CD4-positive, alpha-beta T cell treated with Interferon alpha-2 for 1 hour (primary cell): ENCODE measurements at regions not wholly inside any gene's neighbourhood (a gene's known extent, or its start where the extent isn't known, plus 50 kb on each side); places are given as distances from the start of the nearest gene placed in this dataset.
A peak's percentile ranks its signal among the peaks of the same experiment; 100 is the strongest.
"Not testable (repeated sequence)": the region's sequence is repeated elsewhere in the genome, so short reads cannot be mapped to it uniquely, and the experiment has no call there.

Experiments used
- DNase-seq, 2 donors: peaks; one replicate each; pipeline ENCODE4 v3.0.0-alpha.2; 2020 to 2022

DNA sequence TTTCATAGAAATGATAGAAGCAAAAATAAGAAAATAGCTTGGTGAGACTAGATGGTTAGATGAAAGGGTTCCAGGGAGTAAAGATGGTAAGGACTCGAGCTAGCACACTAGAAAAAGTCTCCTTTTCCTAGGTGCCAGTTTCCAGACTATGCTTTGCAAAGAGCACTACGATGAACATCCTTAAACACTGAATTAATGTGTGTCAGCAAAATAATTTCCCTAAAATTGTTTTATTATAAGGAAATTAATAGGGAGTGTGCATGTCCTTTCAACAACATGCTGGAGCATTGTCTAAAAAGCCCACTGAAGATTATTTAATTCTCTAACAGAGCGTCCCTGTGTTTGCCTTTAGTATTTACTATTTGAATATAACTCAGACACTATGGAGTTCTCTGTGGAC lies 107.4 kb upstream of the NDUFV2 start:
- DNase-seq, result no peak

GRCh38 chr18:8996771-8997432 lies 105.6 kb upstream of the NDUFV2 start:
- no peak for DNase-seq

DNA sequence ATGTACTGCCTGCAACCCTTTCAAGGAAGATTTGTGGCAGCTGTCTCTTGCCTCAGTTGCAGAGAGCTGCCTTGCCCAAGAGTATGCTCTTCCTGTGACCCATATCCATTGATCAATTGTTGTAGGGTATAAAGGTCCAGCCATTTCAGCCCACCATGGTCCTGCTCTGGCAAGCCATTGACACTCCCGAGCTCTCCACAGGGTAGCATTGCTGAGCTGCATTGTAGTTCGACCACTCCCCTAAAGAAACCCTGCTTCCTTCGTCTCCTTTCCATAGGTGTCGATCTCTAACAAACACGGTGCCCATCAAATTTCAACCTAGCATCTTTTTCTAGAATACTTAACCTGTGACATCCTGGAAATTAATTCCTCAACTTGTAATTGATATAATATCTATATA lies 104.9 kb upstream of the NDUFV2 start:
- DNase-seq, result no peak

GRCh38 chr18:8998481-8999217 lies 103.8 kb upstream of the NDUFV2 start:
- DNase-seq, result no peak

DNA sequence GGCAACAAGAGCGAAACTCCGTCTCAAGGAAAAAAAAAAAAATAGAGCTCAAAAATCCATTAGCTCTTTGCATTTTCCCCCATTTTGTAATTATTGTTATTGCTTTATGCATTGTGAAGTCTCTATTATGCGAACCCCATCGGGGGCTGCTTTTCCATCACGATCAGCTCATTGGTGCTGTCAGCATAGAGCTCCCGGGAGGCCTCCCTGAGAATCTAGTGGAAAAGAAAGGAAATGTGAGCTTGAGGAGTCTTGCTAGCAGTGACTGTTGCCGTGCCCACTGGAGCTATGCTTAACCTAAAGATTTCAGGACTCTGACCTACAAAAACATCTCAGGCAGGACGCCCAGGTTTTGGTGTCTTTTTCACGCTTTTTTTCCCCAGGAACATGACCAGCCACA lies 102.6 kb upstream of the NDUFV2 start:
- no peak for DNase-seq

DNA sequence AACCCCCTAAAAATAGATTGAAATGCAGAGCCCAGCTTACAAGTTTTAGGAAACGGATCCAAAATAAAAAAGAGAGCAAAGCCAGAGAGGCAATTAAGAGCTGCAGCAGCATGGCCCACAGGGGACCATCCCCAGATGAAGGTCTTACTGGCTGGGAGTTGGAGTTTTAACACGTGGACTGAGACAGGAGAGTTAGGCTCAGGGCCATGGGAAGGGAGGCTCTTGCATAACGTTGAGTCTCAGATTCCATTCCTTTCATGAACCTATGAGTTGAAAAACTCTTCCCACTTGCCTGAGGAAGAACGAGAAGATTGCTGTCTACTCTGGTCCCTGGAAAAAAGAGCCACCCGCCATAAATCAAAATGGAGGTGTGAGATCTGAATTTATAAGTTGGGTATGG lies 101.8 kb upstream of the NDUFV2 start:
- no peak for DNase-seq

DNA sequence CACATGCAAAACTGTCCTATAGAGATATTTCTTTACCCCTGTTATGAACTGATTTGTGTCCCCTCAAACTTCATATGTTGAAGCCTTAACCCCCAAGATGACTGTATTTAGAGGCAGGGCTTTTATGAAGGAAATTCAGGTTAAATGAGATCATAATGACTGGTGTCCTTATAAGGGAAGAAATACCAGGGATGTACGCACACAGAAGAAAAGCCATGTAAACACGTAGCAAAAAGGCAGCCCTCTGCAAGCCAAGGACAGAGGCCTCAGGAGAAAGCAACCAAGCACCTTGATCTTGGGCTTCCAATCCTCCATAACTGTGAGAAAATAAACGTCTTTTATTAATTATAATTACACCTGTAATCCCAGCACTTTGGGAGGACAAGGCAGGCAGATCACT lies 101.3 kb upstream of the NDUFV2 start:
- no peak for DNase-seq

DNA sequence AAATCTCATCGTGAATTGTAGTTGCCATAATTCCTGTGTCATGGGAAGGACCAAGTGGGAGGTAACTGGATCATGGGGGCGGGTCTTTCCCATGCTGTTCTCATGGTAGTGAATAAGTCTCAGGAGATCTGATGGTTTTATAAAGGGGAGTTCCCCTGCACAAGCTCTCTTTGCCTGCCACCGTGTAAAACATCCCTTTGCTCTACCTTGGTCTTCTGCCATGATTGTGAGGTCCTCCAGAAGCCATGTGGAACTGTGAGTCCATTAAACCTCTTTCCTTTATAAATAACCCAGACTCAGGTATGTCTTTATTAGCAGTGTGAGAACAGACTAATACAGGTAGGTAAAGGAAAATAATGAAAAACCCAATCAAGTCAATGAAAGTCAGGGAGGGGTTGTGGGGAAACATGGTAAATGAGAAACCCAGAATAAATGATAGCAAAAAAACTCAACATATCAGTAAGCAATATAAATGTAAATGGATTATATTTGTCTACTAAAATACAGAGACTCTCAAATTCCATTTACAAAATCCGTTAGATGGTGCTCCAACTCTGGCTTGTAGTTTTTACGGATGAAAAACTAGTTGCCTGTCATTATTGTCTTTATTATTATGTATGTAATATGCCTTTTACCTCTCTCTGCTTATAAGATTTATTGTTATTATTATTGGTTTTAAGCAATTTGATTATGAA lies 98.9 kb upstream of the NDUFV2 start:
- DNase-seq, result no peak

- DNase-seq, result not testable (repeated sequence)
Measured at GRCh38 chr18:9004308-9004707, 98.2 kb upstream of the NDUFV2 start.

DNA sequence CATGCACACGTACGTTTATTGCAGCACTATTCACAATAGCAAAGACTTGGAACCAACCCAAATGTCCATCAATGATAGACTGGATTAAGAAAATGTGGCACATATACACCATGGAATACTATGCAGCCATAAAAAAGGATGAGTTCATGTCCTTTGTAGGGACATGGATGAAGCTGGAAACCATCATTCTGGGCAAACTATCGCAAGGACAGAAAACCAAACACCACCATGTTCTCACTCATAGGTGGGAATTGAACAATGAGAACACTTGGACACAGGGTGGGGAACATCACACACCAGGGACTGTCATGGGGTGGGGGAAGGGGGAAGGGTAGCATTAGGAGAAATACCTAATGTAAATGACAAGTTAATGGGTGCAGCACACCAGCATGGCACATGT lies 94.8 kb upstream of the NDUFV2 start:
- not testable (repeated sequence) for DNase-seq

- DNase-seq, result no peak
Measured at GRCh38 chr18:9008200-9008708, 94.2 kb upstream of the NDUFV2 start.

DNA sequence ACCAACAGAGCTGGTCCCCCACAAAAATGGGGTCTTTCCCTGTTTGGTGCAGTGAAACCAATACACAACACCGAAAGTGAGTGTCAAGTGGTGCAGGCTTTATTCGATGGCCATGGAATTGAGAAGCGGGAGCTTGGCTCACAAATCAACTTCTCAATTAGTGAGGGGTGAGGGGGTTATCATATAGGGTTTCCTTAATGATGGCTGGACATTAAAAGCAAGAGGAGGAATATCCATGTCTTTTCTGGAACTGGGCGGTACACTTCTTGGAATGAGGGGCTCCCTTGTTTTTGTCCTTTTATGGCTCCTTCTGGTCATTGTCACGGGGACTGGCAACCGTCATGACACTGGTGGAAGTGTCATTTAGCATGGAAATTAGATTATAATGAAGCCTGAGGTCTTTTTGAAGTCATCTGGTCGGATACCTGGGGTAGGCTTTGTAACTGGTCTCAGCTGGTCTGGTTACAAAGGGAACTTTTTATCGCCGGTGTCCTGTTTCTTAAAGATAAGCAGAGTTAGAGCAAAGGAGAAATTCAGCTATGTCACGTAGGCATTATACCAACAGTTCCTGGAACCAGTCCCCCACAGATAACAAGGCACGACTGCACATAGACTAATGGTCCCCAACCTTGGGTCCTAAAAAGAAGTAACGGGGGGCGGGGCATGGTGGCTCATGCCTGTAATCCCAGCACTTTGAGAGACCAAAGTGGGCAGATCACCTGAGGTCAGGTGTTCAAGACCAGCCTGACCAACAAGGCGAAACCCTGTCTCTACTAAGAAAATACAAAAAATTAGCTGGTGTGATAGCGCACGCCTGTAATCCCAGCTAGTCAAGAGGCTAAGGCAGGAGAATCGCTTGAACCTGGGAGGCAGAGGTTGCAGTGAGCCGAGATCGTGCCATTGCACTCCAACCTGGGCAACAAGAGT lies 93.5 kb upstream of the NDUFV2 start:
- no peak for DNase-seq

DNA sequence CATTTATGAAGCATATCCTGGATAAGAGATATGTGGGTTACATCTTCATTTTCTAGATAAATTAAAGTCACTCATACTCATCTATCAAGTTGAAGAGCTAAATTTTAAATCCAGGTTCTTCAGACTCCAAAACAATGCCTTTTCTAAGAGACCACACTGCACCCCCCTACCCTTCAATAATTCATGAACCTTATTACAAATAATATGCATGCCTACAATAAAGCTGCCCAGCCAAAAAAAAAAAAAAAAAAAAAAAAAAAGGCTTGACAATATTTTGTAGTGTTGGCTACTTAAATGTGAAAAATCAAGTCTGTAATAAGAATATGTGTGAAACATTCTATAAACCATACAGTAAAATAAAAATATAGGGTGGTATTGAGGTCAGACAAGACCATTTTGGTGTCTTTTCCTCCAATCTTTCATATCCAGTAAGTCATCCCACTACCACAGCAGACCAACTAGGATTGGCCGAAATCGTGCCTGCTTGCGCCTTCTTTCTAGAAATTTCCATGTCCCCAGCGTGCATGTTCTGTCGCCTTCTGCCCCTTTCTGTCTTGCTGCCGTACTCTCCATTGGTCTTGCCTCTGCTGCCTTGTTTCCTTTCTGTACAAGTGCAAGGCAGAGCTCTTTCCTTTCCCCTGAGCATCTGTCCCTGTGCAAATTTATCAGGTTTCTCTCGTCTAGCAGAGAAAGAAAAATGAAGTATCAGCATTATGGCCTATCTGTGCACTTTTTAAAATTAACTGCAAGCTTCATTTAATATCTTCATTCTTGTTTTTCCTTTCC lies 92.6 kb upstream of the NDUFV2 start:
- no peak for DNase-seq

- no peak for DNase-seq
Measured at GRCh38 chr18:9011431-9011830, 91.1 kb upstream of the NDUFV2 start.

DNA sequence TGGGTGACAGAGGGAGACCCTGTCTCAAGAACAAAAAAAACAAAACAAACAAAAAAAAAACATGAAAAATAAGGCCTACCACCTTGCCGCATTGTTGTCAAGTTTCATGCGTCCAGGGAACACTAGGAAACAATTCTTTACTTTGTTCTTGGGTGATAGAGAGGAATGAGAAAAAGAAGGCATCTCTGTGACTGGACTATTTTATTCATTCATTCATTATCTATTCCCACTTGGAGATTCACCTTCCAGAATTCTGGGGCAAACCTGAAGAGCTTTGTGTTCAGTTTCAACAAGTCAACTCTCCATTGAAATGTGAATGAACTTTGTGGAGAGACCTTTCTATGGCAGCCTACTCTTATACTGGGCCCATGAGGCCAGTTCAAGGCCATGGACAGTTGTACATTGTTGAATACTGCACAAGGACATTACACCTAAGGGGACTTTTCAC lies 88.5 kb upstream of the NDUFV2 start:
- no peak for DNase-seq

DNA sequence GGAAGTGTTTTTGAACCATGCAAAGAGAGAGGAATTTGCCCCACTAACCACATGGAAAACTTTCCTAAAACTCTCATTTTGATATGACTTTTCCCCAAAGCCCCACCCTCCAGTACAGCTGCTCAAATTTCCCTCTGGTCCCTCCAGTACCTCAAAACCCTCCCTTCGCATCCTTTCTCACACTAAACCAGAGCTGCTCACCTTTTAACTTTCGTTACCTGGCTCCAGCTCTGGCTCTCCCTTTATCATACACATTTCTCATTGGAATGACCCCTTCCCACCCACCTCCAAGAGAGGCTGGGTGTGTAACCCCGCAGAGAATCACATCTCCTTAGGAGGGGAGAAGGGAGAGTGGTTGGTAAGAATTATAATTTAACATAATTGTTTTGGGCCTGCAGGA lies 86.8 kb upstream of the NDUFV2 start:
- no peak for DNase-seq

DNA sequence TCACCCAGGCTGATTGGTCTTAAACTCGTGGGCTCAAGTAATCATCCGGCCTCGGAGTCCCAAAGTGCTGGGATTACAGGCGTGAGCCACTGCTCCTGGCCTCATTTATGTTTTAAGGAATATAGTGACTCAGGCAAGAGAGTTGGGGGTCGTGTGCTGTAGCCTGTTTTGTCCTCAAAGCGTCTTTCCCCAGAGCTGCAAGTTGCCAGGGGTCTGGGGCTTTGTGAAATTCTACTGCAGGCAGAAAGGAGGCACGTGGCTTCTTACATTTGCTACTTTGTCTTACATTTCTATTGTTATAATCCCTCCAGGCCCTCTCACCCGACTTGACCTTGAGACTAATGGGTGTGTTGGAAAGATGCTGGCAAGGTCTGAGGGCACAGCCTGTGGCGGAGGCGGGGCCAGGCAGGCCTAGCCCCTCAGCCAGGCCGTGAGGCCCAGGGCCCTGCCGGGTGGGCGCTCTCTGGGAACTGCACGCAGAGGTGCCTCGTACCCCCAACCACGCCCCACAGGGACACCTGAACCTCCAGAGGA lies 85.8 kb upstream of the NDUFV2 start:
- DNase-seq, result no peak

DNA sequence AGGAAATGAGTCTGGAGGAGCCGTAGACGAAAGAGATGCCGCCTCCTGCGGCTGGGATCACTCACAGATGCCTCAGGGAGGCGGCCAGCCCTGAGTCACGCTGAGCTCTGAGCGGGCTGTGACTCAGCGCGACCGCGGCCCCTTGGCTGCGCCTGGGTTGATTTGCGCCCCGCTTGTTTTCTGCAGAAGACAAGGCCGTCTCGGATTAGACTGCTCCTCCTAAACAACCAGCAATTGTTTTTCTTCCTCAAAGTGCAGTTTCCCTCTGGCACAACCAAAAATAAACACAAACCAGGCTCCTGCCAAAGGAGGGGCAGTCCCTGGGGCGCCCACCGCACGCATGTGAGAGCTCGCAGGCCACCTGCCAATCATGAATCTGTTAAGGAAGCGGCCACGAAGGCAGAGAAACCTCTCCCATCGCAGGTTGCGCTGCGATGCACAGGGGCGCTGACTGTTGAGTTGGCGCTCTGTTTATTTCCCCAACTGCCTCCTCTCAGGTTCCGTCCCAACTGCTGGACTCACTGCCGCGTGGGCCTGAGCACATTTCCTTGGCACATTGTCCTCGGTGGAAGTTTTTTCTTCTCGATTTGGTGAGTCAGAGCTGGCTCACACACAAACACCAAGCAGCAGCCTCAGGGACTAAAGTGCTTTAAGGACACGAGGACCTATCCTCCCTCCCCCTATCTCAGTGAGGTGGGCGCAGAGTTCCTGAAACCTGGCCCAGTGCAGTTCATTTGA lies 85.2 kb upstream of the NDUFV2 start:
- peak; percentile 6 to 12 for DNase-seq

DNA sequence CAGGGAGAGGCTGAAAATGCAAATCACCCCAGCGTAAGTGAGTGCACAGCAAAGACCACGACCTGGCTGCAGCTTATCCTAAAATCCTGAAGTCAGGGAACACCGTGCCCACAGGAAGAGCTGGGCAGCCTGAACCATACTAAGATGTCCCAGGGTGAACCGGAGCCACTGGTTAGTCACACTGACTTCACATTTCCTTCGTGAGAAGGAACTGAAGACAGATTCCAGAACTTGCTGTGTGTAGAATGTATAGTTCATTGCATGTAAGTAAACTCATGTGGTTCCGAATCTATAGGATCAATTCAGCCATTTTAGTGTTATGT lies 84.6 kb upstream of the NDUFV2 start:
- no peak for DNase-seq

- no peak for DNase-seq
Measured at GRCh38 chr18:9019135-9019534, 83.4 kb upstream of the NDUFV2 start.

DNA sequence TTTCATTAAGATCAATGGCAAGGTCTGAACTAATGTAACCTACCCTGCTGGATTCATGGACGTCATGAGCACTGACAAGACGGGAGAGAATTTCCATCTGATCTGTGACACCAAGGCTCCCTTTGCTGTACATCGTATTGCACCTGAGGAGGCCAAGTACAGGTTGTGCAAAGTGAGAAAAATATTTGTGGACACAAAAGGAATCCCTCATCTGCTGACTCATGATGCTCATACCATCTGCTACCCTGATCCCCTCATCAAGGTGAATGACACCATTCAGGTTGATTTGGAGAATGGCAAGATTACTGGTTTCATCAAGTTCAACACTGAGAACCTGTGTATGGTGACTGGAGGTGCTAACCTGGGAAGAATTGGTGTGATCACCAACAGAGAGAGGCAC lies 82.3 kb upstream of the NDUFV2 start:
- DNase-seq, result no peak
